ENCODE measurements at regions not wholly inside any gene's neighbourhood (a gene's known extent, or its start where the extent isn't known, plus 50 kb on each side); places are given as distances from the start of the nearest gene placed in this dataset.

- Mint-ChIP-seq H3K27ac (no peak overlapping the region), H3K36me3 (ENCODE audit: insufficient read depth in 2 of 2) (no peaks in the 10 kb centered on the region), H3K9me3 (no peaks in the 10 kb centered on the region), H3K4me3 (no peak overlapping the region), H3K27me3 (ENCODE audit: low read depth) (peaks cover 8% of the 10 kb centered on the region), H3K4me1 (ENCODE audit: low read depth) (no peaks in the 10 kb centered on the region)
- DNase-seq, result no peak
- ATAC-seq (replicated peaks in 1 of 2), result no peak
Observed at GRCh38 chr6:3634280-3634816, 117.2 kb downstream of the PXDC1 start.

GRCh38 chr6:3633711-3634110 lies 117.8 kb downstream of the PXDC1 start:
- H3K36me3 Mint-ChIP-seq (ENCODE audit: insufficient read depth in 2 of 2), result no peaks in the 10 kb centered on the region
- H3K27ac Mint-ChIP-seq, result no peak overlapping the region
- H3K4me1 Mint-ChIP-seq (ENCODE audit: low read depth), result no peaks in the 10 kb centered on the region
- H3K27me3 Mint-ChIP-seq (ENCODE audit: low read depth), result peaks cover 2% of the 10 kb centered on the region
- H3K9me3 Mint-ChIP-seq, result no peaks in the 10 kb centered on the region
- DNase-seq (no peak), ATAC-seq (replicated peaks in 1 of 2) (no peak)
- no peak overlapping the region for H3K4me3 Mint-ChIP-seq

DNA sequence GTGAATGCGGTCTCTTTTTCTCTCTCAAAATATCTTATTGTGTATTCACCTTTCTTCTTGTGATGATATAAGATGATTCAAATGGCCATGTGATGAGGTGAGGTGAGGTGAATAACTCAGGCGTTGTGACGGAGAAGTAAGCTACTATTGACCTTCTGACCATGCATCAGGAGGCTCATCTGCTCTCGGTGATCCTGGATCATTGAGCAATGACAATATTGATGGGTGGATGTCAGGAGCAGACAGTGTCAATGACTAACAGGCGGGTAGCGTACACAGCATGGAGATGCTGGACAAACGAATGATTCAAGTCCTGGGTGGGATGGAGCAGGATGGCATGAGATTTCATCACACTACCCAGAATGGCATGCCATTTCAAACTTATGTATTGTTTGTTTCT lies 119.6 kb downstream of the PXDC1 start:
- H3K27me3 Mint-ChIP-seq (ENCODE audit: low read depth), result peaks cover 13% of the 10 kb centered on the region
- peaks cover 6% of the 10 kb centered on the region for H3K4me1 Mint-ChIP-seq (ENCODE audit: low read depth)
- H3K9me3 Mint-ChIP-seq, result no peaks in the 10 kb centered on the region
- ATAC-seq (replicated peaks in 1 of 2) (no peak), DNase-seq (no peak)
- no peak overlapping the region for H3K27ac Mint-ChIP-seq
- H3K4me3 Mint-ChIP-seq, result no peak overlapping the region
- no peaks in the 10 kb centered on the region for H3K36me3 Mint-ChIP-seq (ENCODE audit: insufficient read depth in 2 of 2)

DNA sequence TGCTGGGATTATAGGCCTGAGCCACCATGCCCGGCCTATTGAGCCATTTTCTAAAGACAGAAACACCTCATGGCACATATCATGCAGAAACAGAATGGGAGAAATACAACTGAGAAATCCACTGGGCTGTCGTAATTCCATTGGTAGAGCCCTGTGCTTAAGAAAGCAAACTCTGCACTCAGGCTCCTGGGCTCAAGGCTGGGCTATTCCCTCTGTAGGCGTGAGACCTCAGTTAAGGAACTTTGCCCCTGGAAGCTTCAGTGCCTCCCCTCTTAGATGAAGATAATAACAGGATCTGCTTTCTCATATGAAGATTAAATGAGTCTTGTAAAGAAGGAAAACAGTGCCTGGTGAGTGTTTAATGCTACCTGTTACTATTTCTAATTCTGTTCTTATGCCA lies 120.3 kb downstream of the PXDC1 start:
- Mint-ChIP-seq H3K27ac (no peak overlapping the region), H3K4me3 (no peak overlapping the region), H3K4me1 (ENCODE audit: low read depth) (peaks cover 6% of the 10 kb centered on the region), H3K27me3 (ENCODE audit: low read depth) (peaks cover 13% of the 10 kb centered on the region), H3K9me3 (no peaks in the 10 kb centered on the region), H3K36me3 (ENCODE audit: insufficient read depth in 2 of 2) (no peaks in the 10 kb centered on the region)
- no peak for ATAC-seq (replicated peaks in 1 of 2)
- no peak for DNase-seq

GRCh38 chr6:3630258-3630835 lies 121.2 kb downstream of the PXDC1 start:
- DNase-seq (no peak), ATAC-seq (replicated peaks in 1 of 2) (no peak)
- H3K36me3 Mint-ChIP-seq (ENCODE audit: insufficient read depth in 2 of 2), result no peaks in the 10 kb centered on the region
- peaks cover 6% of the 10 kb centered on the region for H3K4me1 Mint-ChIP-seq (ENCODE audit: low read depth)
- H3K27ac Mint-ChIP-seq, result no peak overlapping the region
- H3K27me3 Mint-ChIP-seq (ENCODE audit: low read depth), result peaks cover 13% of the 10 kb centered on the region
- no peak overlapping the region for H3K4me3 Mint-ChIP-seq
- no peaks in the 10 kb centered on the region for H3K9me3 Mint-ChIP-seq

GRCh38 chr6:3627956-3628835 lies 123.3 kb downstream of the PXDC1 start:
- Mint-ChIP-seq H3K36me3 (ENCODE audit: insufficient read depth in 2 of 2) (no peaks in the 10 kb centered on the region), H3K4me3 (no peak overlapping the region), H3K4me1 (ENCODE audit: low read depth) (peaks cover 17% of the 10 kb centered on the region), H3K27me3 (ENCODE audit: low read depth) (peaks cover 26% of the 10 kb centered on the region), H3K9me3 (no peaks in the 10 kb centered on the region), H3K27ac (no peak overlapping the region)
- ATAC-seq (replicated peaks in 1 of 2) (no peak), DNase-seq (no peak)

- no peaks in the 10 kb centered on the region for H3K36me3 Mint-ChIP-seq (ENCODE audit: insufficient read depth in 2 of 2)
- H3K27ac Mint-ChIP-seq, result no peak overlapping the region
- no peak for DNase-seq
- ATAC-seq (replicated peaks in 1 of 2), result no peak
- peaks cover 28% of the 10 kb centered on the region for H3K27me3 Mint-ChIP-seq (ENCODE audit: low read depth)
- peaks cover 19% of the 10 kb centered on the region for H3K4me1 Mint-ChIP-seq (ENCODE audit: low read depth)
- no peaks in the 10 kb centered on the region for H3K9me3 Mint-ChIP-seq
- H3K4me3 Mint-ChIP-seq, result no peak overlapping the region
Observed at GRCh38 chr6:3627501-3627900, 124.0 kb downstream of the PXDC1 start.

DNA sequence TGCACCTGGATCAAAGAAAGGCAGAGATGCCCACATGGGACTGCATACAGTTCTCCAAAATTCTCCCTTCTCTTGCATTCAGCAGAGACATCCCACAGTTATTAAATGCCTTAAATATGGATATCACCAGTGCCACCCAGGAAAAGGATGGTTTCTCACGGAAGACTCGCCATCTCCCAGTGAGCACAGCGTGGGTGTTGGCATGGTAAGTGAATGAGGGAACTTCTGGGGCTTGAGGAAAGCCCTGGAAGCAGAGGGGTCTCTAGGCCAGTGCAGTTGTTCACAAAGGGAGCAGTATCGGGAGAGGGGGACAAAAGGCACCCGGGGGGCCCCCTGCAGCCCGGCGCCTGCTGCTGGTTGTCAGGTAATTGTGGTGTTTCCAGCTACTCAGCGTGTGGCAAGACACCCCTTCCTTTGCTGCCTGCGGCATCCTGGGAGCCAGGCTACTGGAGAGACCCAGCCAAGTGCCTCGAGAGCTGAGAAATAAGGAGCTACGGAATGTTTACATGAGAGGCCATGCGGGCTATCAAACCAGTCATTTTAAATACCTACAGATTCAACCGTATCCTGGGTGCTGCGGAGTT lies 125.4 kb downstream of the PXDC1 start:
- Mint-ChIP-seq H3K27ac (no peak overlapping the region), H3K36me3 (ENCODE audit: insufficient read depth in 2 of 2) (no peaks in the 10 kb centered on the region), H3K4me3 (no peak overlapping the region), H3K27me3 (ENCODE audit: low read depth) (peaks cover 32% of the 10 kb centered on the region), H3K4me1 (ENCODE audit: low read depth) (peaks cover 19% of the 10 kb centered on the region), H3K9me3 (no peaks in the 10 kb centered on the region)
- no peak for ATAC-seq (replicated peaks in 1 of 2)
- no peak for DNase-seq

GRCh38 chr6:3625149-3625979 lies 126.1 kb downstream of the PXDC1 start:
- no peak for DNase-seq
- Mint-ChIP-seq H3K27ac (no peak overlapping the region), H3K4me3 (no peak overlapping the region), H3K27me3 (ENCODE audit: low read depth) (peaks cover 32% of the 10 kb centered on the region), H3K4me1 (ENCODE audit: low read depth) (peaks cover 19% of the 10 kb centered on the region), H3K9me3 (no peaks in the 10 kb centered on the region), H3K36me3 (ENCODE audit: insufficient read depth in 2 of 2) (no peaks in the 10 kb centered on the region)
- ATAC-seq (replicated peaks in 1 of 2), result no peak

DNA sequence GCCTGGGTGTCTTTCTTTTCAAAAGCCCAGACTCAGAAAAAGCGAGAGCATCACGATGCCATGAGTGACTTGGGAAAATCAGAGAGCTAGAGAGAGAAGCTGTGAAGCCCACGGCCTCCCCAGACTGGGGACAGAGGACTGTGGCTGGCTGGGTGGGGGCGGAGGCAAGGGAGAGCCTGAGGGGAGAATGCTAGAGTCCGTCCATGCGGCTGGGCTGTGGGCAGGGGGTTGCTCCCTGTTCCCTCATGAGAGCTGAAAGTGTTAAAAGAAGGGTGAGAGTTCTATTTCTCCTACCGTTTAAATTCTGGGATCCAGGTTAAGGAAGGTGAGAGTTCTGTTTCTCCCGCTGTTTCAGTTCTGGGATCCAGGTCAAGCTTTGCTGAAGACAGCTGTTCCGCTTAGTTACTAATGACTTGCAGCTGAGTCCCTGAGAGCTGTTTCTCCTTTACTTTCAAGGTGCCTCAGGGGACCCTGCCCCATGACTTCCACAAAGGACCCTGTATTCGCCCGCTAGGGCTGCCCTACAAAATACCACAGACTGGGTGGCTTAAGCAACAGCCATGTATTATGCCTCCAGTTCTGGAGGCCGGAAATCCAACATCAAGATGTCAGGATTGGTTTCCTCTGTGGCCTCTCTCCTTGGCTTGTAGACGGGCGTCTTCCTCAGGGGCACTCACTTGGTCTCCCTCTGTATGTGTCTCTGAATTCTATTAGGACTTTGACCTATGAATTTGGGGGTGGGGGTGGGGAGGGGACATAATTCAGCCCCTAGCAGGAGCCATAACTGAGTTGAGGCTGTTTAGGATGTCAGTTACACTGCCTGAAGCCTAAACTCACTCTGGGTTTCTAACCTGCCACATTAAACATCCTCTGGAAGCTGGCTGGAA lies 127.0 kb downstream of the PXDC1 start:
- Mint-ChIP-seq H3K4me1 (ENCODE audit: low read depth) (peaks cover 19% of the 10 kb centered on the region), H3K27me3 (ENCODE audit: low read depth) (peaks cover 32% of the 10 kb centered on the region), H3K36me3 (ENCODE audit: insufficient read depth in 2 of 2) (no peaks in the 10 kb centered on the region), H3K27ac (no peak overlapping the region), H3K4me3 (no peak overlapping the region), H3K9me3 (no peaks in the 10 kb centered on the region)
- ATAC-seq (replicated peaks in 1 of 2) (no peak), DNase-seq (no peak)

GRCh38 chr6:3623451-3624249 lies 127.9 kb downstream of the PXDC1 start:
- H3K36me3 Mint-ChIP-seq (ENCODE audit: insufficient read depth in 2 of 2), result no peaks in the 10 kb centered on the region
- ATAC-seq (replicated peaks in 1 of 2), result peak; percentile 58 to 74
- no peaks in the 10 kb centered on the region for H3K9me3 Mint-ChIP-seq
- H3K4me1 Mint-ChIP-seq (ENCODE audit: low read depth), result peaks cover 19% of the 10 kb centered on the region
- DNase-seq, result peak; percentile 7 to 8
- peak overlapping the region; percentile 23 to 40 for H3K4me3 Mint-ChIP-seq
- H3K27me3 Mint-ChIP-seq (ENCODE audit: low read depth), result peaks cover 32% of the 10 kb centered on the region
- no peak overlapping the region for H3K27ac Mint-ChIP-seq

All from activated T-cell treated with anti-CD3 and anti-CD28 coated beads, Interleukin-2, amount 50 U/mL, for 72 hours (primary cell).